ENCODE measurements at regions not wholly inside any gene's neighbourhood (a gene's known extent, or its start where the extent isn't known, plus 50 kb on each side); places are given as distances from the start of the nearest gene placed in this dataset.
"Not testable (repeated sequence)": the region's sequence is repeated elsewhere in the genome, so short reads cannot be mapped to it uniquely, and the experiment has no call there.

- H2AFZ ChIP-seq (ENCODE audit: low read depth, low read length); H3K27me3 ChIP-seq (ENCODE audit: control insufficient read depth in 2 of 2, insufficient read depth in 2 of 2, low read length in 2 of 2); H3K36me3 ChIP-seq (ENCODE audit: control insufficient read depth, insufficient read depth, low read length); CTCF ChIA-PET (ENCODE audit: low intra/inter-chr PET ratio); H4K20me1 ChIP-seq (replicated peaks; ENCODE audit: control insufficient read depth, insufficient read depth, low read length); H3K9me1 ChIP-seq (ENCODE audit: control insufficient read depth, insufficient read depth, low read length); DNase-seq (ENCODE audit: extremely low read depth in 1 of 4, low spot score in 3 of 4); in situ Hi-C loops (cut with MboI); H3K79me2 ChIP-seq (ENCODE audit: control insufficient read depth, insufficient read depth, low read length); FAIRE-seq; H3K9me3 ChIP-seq (replicated peaks; ENCODE audit: control insufficient read depth, insufficient read depth, low read depth, low read length); ATAC-seq; H3K4me3 ChIP-seq; intact Hi-C loops (cut with micrococcal nuclease); H3K9ac ChIP-seq (ENCODE audit: insufficient read depth in 1 of 2, low read depth in 2 of 2, low read length in 2 of 2); H3K4me2 ChIP-seq (ENCODE audit: insufficient read depth, low read length); H3K4me1 ChIP-seq (replicated peaks in 1 of 2; ENCODE audit: control insufficient read depth in 2 of 2, insufficient read depth in 2 of 2, low read length in 2 of 2); H3K27ac ChIP-seq (ENCODE audit: extremely low read depth, low read depth, low read length); BruUV-seq (replicated peaks): not testable (repeated sequence)
- 0% methylated on average over 4 of the region's 4 CpGs for WGBS (ENCODE audit: insufficient coverage, low coverage, missing lambda C conversion rate)
- TF ChIP-seq RFX1 (IDR thresholded peaks at IDR 0.05): peak; percentile 13; the same call in 1 of the 2 replicates
- POLR2A ChIA-PET: interaction anchor here (0.6 kb wide), 1 partner anchor 425 kb away, joined by 3 read pairs; no protein-coding TSS in a partner anchor
These were observed 340.4 kb downstream of the CEP170 start for GRCh38 chr1:242914729-242915128.

- CTCF ChIA-PET (ENCODE audit: low intra/inter-chr PET ratio); BruUV-seq (replicated peaks): not testable (repeated sequence)
These were observed 342.2 kb downstream of the CEP170 start for GRCh38 chr1:242912855-242913254.

GRCh38 chr1:242900558-242900957, 354.5 kb downstream of the CEP170 start:
- H3K4me3 ChIP-seq; H3K27ac ChIP-seq (ENCODE audit: extremely low read depth, low read depth, low read length); H4K20me1 ChIP-seq (replicated peaks; ENCODE audit: control insufficient read depth, insufficient read depth, low read length); FAIRE-seq; H3K9ac ChIP-seq (ENCODE audit: insufficient read depth in 1 of 2, low read depth in 2 of 2, low read length in 2 of 2); H3K27me3 ChIP-seq (ENCODE audit: control insufficient read depth in 2 of 2, insufficient read depth in 2 of 2, low read length in 2 of 2); H3K4me1 ChIP-seq (replicated peaks in 1 of 2; ENCODE audit: control insufficient read depth in 2 of 2, insufficient read depth in 2 of 2, low read length in 2 of 2); H3K9me1 ChIP-seq (ENCODE audit: control insufficient read depth, insufficient read depth, low read length); H3K9me3 ChIP-seq (replicated peaks; ENCODE audit: control insufficient read depth, insufficient read depth, low read depth, low read length); H3K79me2 ChIP-seq (ENCODE audit: control insufficient read depth, insufficient read depth, low read length); in situ Hi-C loops (cut with MboI); intact Hi-C loops (cut with micrococcal nuclease); ATAC-seq; POLR2A ChIA-PET; BruUV-seq (replicated peaks); DNase-seq (ENCODE audit: extremely low read depth in 1 of 4, low spot score in 3 of 4); CTCF ChIA-PET (ENCODE audit: low intra/inter-chr PET ratio); H2AFZ ChIP-seq (ENCODE audit: low read depth, low read length); H3K36me3 ChIP-seq (ENCODE audit: control insufficient read depth, insufficient read depth, low read length); H3K4me2 ChIP-seq (ENCODE audit: insufficient read depth, low read length): not testable (repeated sequence)
- 0% methylated on average over 2 of the region's 2 CpGs for WGBS (ENCODE audit: insufficient coverage, low coverage, missing lambda C conversion rate)

More at GRCh38 chr1:242912855-242913254, 342.2 kb downstream of the CEP170 start:
- H3K4me3 ChIP-seq; H3K9me3 ChIP-seq (replicated peaks; ENCODE audit: control insufficient read depth, insufficient read depth, low read depth, low read length); H4K20me1 ChIP-seq (replicated peaks; ENCODE audit: control insufficient read depth, insufficient read depth, low read length); in situ Hi-C loops (cut with MboI); POLR2A ChIA-PET; H3K36me3 ChIP-seq (ENCODE audit: control insufficient read depth, insufficient read depth, low read length); ATAC-seq; H3K27ac ChIP-seq (ENCODE audit: extremely low read depth, low read depth, low read length); H3K9me1 ChIP-seq (ENCODE audit: control insufficient read depth, insufficient read depth, low read length); H3K27me3 ChIP-seq (ENCODE audit: control insufficient read depth in 2 of 2, insufficient read depth in 2 of 2, low read length in 2 of 2); intact Hi-C loops (cut with micrococcal nuclease); H3K9ac ChIP-seq (ENCODE audit: insufficient read depth in 1 of 2, low read depth in 2 of 2, low read length in 2 of 2); H2AFZ ChIP-seq (ENCODE audit: low read depth, low read length); H3K79me2 ChIP-seq (ENCODE audit: control insufficient read depth, insufficient read depth, low read length); H3K4me2 ChIP-seq (ENCODE audit: insufficient read depth, low read length); H3K4me1 ChIP-seq (replicated peaks in 1 of 2; ENCODE audit: control insufficient read depth in 2 of 2, insufficient read depth in 2 of 2, low read length in 2 of 2); DNase-seq (ENCODE audit: extremely low read depth in 1 of 4, low spot score in 3 of 4); FAIRE-seq: not testable (repeated sequence)
- WGBS (ENCODE audit: insufficient coverage, low coverage, missing lambda C conversion rate): 0% methylated on average over 1 of the region's 1 CpG

Data from K562 (cell line).